GM12878 (cell line): ENCODE measurements at regions not wholly inside any gene's neighbourhood (a gene's known extent, or its start where the extent isn't known, plus 50 kb on each side); places are given as distances from the start of the nearest gene placed in this dataset.

Source experiments
- ATAC-seq: fragments of 200-7000 bp; cut with Tn5 transposase; 3 replicates; pipeline ENCODE4 v1.9.1; 2020; ENCODE audit warnings: mild to moderate bottlenecking, moderate library complexity
- BruUV-seq: library from RNA; stranded (reverse); fragments of 400-500 nt; replicated peaks from 2 replicates; lab custom pipeline; 2021; lab: Mats Ljungman, UMichigan
- CTCF ChIA-PET: fragments of 300-600 bp; sonication (Branson Sonifier 250); formaldehyde crosslinking; extraction: SDS; loops from one replicate; lab custom pipeline; 2021; ENCODE audit warnings: inconsistent platforms; lab: Yijun Ruan, JAX
- POLR2A ChIA-PET: fragments of 350-600 bp; formaldehyde crosslinking; extraction: SDS; loops from one replicate; lab custom pipeline; 2021; ENCODE audit warnings: inconsistent platforms; lab: Charles Lee
- RAD21 ChIA-PET: fragments of 300-600 bp; sonication (Branson Sonifier 250); formaldehyde crosslinking; loops from one replicate; lab custom pipeline; 2023; ENCODE audit warnings: antibody characterized with exemption; ENCODE audit not compliant: unreplicated experiment; lab: Charles Lee
- SMC1A ChIA-PET: fragments of 300-600 bp; sonication (Branson Sonifier 250); formaldehyde crosslinking; loops from one replicate; lab custom pipeline; 2023; ENCODE audit not compliant: unreplicated experiment, uncharacterized antibody; lab: Charles Lee
- DNase-seq: peaks from one replicate; pipeline ENCODE4 v3.0.0-alpha.2; 2011; ENCODE audit warnings: low read depth, low spot score
- FAIRE-seq: peaks from 3 replicates; lab custom pipeline; 2011; peaks lifted over from hg19 to GRCh38; lab: Jason Lieb, UNC
- H2AFZ ChIP-seq: 2 replicates; pipeline ENCODE4 v1.6.0; 2011; ENCODE audit warnings: low read depth, low read length, control low read depth; ENCODE audit not compliant: control insufficient read depth
- H3K27ac ChIP-seq: 2 replicates; pipeline ENCODE4 v1.5.1; 2011; ENCODE audit warnings: control low read depth; ENCODE audit not compliant: control insufficient read depth, insufficient read depth
- H3K27me3 ChIP-seq, 2 experiments: replicated peaks in 1 of 2; 2 replicates each; pipeline versions ENCODE4 v1.6.0 to v1.6.1; 2011; ENCODE audit warnings: low read length in 1 of 2; ENCODE audit not compliant: control insufficient read depth in 2 of 2, insufficient read depth in 2 of 2
- H3K36me3 ChIP-seq, 2 experiments: 2 replicates each; pipeline ENCODE4 v1.5.1; 2011; ENCODE audit warnings: low read length in 1 of 2; ENCODE audit not compliant: control insufficient read depth in 2 of 2, insufficient read depth in 2 of 2
- H3K4me1 ChIP-seq: 2 replicates; pipeline ENCODE4 v1.6.1; 2011; ENCODE audit warnings: mild to moderate bottlenecking, low read length, moderate library complexity, mixed read lengths; ENCODE audit not compliant: control insufficient read depth, insufficient read depth
- H3K4me2 ChIP-seq: 2 replicates; pipeline ENCODE4 v1.6.0; 2011; ENCODE audit warnings: control low read depth; ENCODE audit not compliant: control insufficient read depth, insufficient read depth
- H3K4me3 ChIP-seq: fragments of 200-600 bp; sonication (generic); 2 replicates; pipeline ENCODE4 v1.5.1; 2016
- H3K79me2 ChIP-seq: 2 replicates; pipeline ENCODE4 v1.6.0; 2011; ENCODE audit warnings: low read length; ENCODE audit not compliant: control insufficient read depth, insufficient read depth
- H3K9ac ChIP-seq: 2 replicates; pipeline ENCODE4 v1.8.0; 2011; ENCODE audit warnings: low read length, control low read depth, mixed read lengths; ENCODE audit not compliant: control insufficient read depth, insufficient read depth
- H3K9me3 ChIP-seq: replicated peaks from 3 replicates; pipeline ENCODE4 v1.5.1; 2011; ENCODE audit warnings: mild to moderate bottlenecking, low read length; ENCODE audit not compliant: control insufficient read depth, insufficient read depth
- H4K20me1 ChIP-seq: 2 replicates; pipeline ENCODE4 v1.6.0; 2011; ENCODE audit not compliant: control insufficient read depth, insufficient read depth
- CBFB ChIP-seq: IDR thresholded peaks from 2 replicates; pipeline ENCODE4 v1.6.1; 2016; ENCODE audit warnings: antibody characterized with exemption, low read depth
- ESRRA ChIP-seq: IDR thresholded peaks from 2 replicates; pipeline ENCODE4 v1.6.1; 2012; ENCODE audit warnings: mild to moderate bottlenecking, low read length, improper control_type of control experiment
- MXI1 ChIP-seq: fragments of 150-350 bp; IDR thresholded peaks from 2 replicates; pipeline ENCODE4 v1.6.1; 2011; ENCODE audit warnings: low read depth, mild to moderate bottlenecking, inconsistent platforms, low read length, improper control_type of control experiment
- NFIC ChIP-seq: IDR thresholded peaks from 2 replicates; pipeline ENCODE4 v1.6.1; 2012; ENCODE audit warnings: low read depth, mild to moderate bottlenecking, inconsistent platforms, low read length, moderate library complexity
- RAD21 ChIP-seq: IDR thresholded peaks from 2 replicates; pipeline ENCODE4 v1.6.1; 2011; ENCODE audit warnings: mild to moderate bottlenecking, low read depth, low read length, moderate library complexity; ENCODE audit not compliant: insufficient read depth
- REST ChIP-seq: IDR thresholded peaks from 2 replicates; pipeline ENCODE4 v1.6.1; 2012; ENCODE audit warnings: mild to moderate bottlenecking, low read depth, low read length
- SIX5 ChIP-seq: IDR thresholded peaks from 2 replicates; pipeline ENCODE4 v1.6.1; 2011; ENCODE audit warnings: mild to moderate bottlenecking, low read depth, low read length, moderate library complexity; ENCODE audit not compliant: severe bottlenecking
- SPI1 ChIP-seq: IDR thresholded peaks from 2 replicates; pipeline ENCODE4 v1.6.1; 2011; ENCODE audit warnings: low read depth, mild to moderate bottlenecking, low read length, moderate library complexity, borderline replicate concordance; ENCODE audit not compliant: insufficient read depth
- SREBF2 ChIP-seq: IDR thresholded peaks from 2 replicates; pipeline ENCODE4 v1.6.1; 2012; ENCODE audit warnings: mild to moderate bottlenecking, low read length
- ZBTB4 ChIP-seq: fragments of 450-650 bp; formaldehyde crosslinking; IDR thresholded peaks from 2 replicates; pipeline ENCODE4 v1.4.0; 2022; ENCODE audit warnings: mild to moderate bottlenecking, moderate library complexity
- ZNF274 ChIP-seq: IDR thresholded peaks from one replicate; pipeline ENCODE4 v1.8.0; 2011; ENCODE audit not compliant: insufficient read length, insufficient read depth
- WGBS: methylation state at CpG from one replicate; pipeline ENCODE4 v1.1.6; 2016; ENCODE audit warnings: low lambda C conversion rate; ENCODE audit not compliant: insufficient replicate concordance, insufficient coverage; ENCODE audit errors: missing lambda C conversion rate; 5-methylcytosine and 5-hydroxymethylcytosine counted together
- in situ Hi-C: fragments of 300-500 bp; cut with MboI; formaldehyde crosslinking; loops from 9 replicates; pipeline ENCODE4 v1.14.3; 2018; ENCODE audit warnings: mixed read lengths
- intact Hi-C: fragments of 100-400 bp; cut with micrococcal nuclease; formaldehyde crosslinking; loops from one replicate; pipeline ENCODE4 v1.14.2; 2022; ENCODE audit not compliant: unreplicated experiment

GRCh38 chr2:158879229-158879903, 84.2 kb downstream of the DAPL1 start:
- Histone ChIP-seq H3K4me1 (no peaks in the 10 kb centered on the region), H3K27me3 (no peaks in the 10 kb centered on the region), H3K27ac (no peak overlapping the region), H3K36me3 (no peaks in the 10 kb centered on the region), H3K79me2 (no peaks in the 10 kb centered on the region), H3K4me3 (no peak overlapping the region), H2AFZ (no peak overlapping the region), H3K9me3 (no peaks in the 10 kb centered on the region), H3K4me2 (no peak overlapping the region), H3K9ac (no peak overlapping the region), H4K20me1 (no peaks in the 10 kb centered on the region)
- intact Hi-C loops (no loop called here), in situ Hi-C loops (no loop called here)
- BruUV-seq = no TSS peak
- ATAC-seq = no peak
- SMC1A ChIA-PET = no interaction called here
- CTCF ChIA-PET = no interaction called here
- FAIRE-seq = no peak
- WGBS = 59% methylated on average over 17 of the region's 17 CpGs
- RAD21 ChIA-PET = no interaction called here
- TF ChIP-seq SPI1 = no peak
- no peak for TF ChIP-seq MXI1
- no peak for TF ChIP-seq ZNF274
- no peak for TF ChIP-seq RAD21
- TF ChIP-seq CBFB = no peak
- TF ChIP-seq REST = no peak
- TF ChIP-seq SIX5 = no peak
- TF ChIP-seq ESRRA = no peak
- no peak for TF ChIP-seq SREBF2
- TF ChIP-seq ZBTB4 = no peak
- TF ChIP-seq NFIC = no peak
- DNase-seq = no peak
- POLR2A ChIA-PET = no interaction called here
